GM12878 (cell line): ENCODE measurements at regions not wholly inside any gene's neighbourhood (a gene's known extent, or its start where the extent isn't known, plus 50 kb on each side); places are given as distances from the start of the nearest gene placed in this dataset.

Experiments used
- CTCF ChIP-seq, 3 experiments: IDR thresholded peaks in 2 of 3; conservative IDR thresholded peaks in 1 of 3; 2 replicates each; pipeline ENCODE4 v1.5.1; 2011; ENCODE audit warnings: low read depth in 3 of 3, low read length in 3 of 3, mild to moderate bottlenecking in 3 of 3, control low read depth in 2 of 3, moderate library complexity in 2 of 3, inconsistent platforms in 1 of 3, mixed read lengths in 1 of 3; ENCODE audit not compliant: control insufficient read depth in 2 of 3, insufficient read depth in 1 of 3; ENCODE audit errors: extremely low read depth in 1 of 3
- E4F1 ChIP-seq: fragments of 450-650 bp; IDR thresholded peaks from 2 replicates; pipeline ENCODE4 v1.6.1; 2018; ENCODE audit warnings: borderline replicate concordance, mild to moderate bottlenecking; ENCODE audit not compliant: partially characterized antibody
- EP300 ChIP-seq, 2 experiments: fragments of 150-350 bp in 1 of 2; IDR thresholded peaks; 2 replicates each; pipeline ENCODE4 v1.6.1; 2011 to 2012; ENCODE audit warnings: low read depth in 2 of 2, low read length in 2 of 2, borderline replicate concordance in 1 of 2, improper control_type of control experiment in 1 of 2, inconsistent platforms in 1 of 2; ENCODE audit not compliant: control insufficient read depth in 1 of 2
- KLF5 ChIP-seq: fragments of 450-650 bp; IDR thresholded peaks from 2 replicates; pipeline ENCODE4 v1.6.1; 2014; ENCODE audit warnings: mild to moderate bottlenecking; ENCODE audit not compliant: partially characterized antibody
- SPI1 ChIP-seq: IDR thresholded peaks from 2 replicates; pipeline ENCODE4 v1.6.1; 2011; ENCODE audit warnings: low read depth, mild to moderate bottlenecking, low read length, moderate library complexity, borderline replicate concordance; ENCODE audit not compliant: insufficient read depth
- YY1 ChIP-seq: IDR thresholded peaks from 2 replicates; pipeline ENCODE4 v1.6.1; 2011; ENCODE audit warnings: low read depth, mild to moderate bottlenecking, low read length

GRCh38 chr15:39059917-39060316, 495.3 kb upstream of the RASGRP1 start:
- TF ChIP-seq KLF5 (no peak), YY1 (no peak), EP300 (IDR thresholded peaks at IDR 0.05; ENCODE audit: borderline replicate concordance in 1 of 2, control insufficient read depth in 1 of 2, low read depth in 2 of 2, low read length in 2 of 2) (no peak), CTCF (IDR thresholded peaks at IDR 0.05 in 2 of 3, conservative IDR thresholded peaks at IDR 0.05 in 1 of 3; ENCODE audit: control insufficient read depth in 2 of 3, extremely low read depth in 1 of 3, insufficient read depth in 1 of 3, low read depth in 3 of 3, low read length in 3 of 3) (no peak), SPI1 (no peak), E4F1 (no peak)
